Keratinocyte (primary cell): ENCODE measurements at regions not wholly inside any gene's neighbourhood (a gene's known extent, or its start where the extent isn't known, plus 50 kb on each side); places are given as distances from the start of the nearest gene placed in this dataset.

Experiments used
- DNase-seq: peaks from one replicate; pipeline ENCODE4 v3.0.0-alpha.2; 2011; ENCODE audit warnings: low read depth, missing footprints, low spot score
- FAIRE-seq: peaks from 2 replicates; lab custom pipeline; 2011; peaks lifted over from hg19 to GRCh38; lab: Jason Lieb, UNC
- H2AFZ ChIP-seq: 2 replicates; pipeline ENCODE4 v1.6.0; 2012; ENCODE audit warnings: low read length, control low read depth, inconsistent platforms; ENCODE audit not compliant: control insufficient read depth
- H3K27ac ChIP-seq: 2 replicates; pipeline ENCODE4 v1.5.1; 2011; ENCODE audit warnings: low read length; ENCODE audit not compliant: control insufficient read depth, insufficient read depth
- H3K27me3 ChIP-seq: 3 replicates; pipeline ENCODE4 v1.6.0; 2011; ENCODE audit warnings: low read length; ENCODE audit not compliant: control insufficient read depth, insufficient read depth; ENCODE audit errors: extremely low read depth
- H3K36me3 ChIP-seq, 2 experiments: 2 replicates in 1 of 2; 3 replicates in 1 of 2; pipeline ENCODE4 v1.5.1; 2011; ENCODE audit warnings: low read length in 2 of 2, mild to moderate bottlenecking in 1 of 2; ENCODE audit not compliant: control insufficient read depth in 2 of 2, insufficient read depth in 2 of 2; ENCODE audit errors: extremely low read depth in 1 of 2
- H3K4me1 ChIP-seq: 3 replicates; pipeline ENCODE4 v1.5.1; 2011; ENCODE audit warnings: low read length; ENCODE audit not compliant: control insufficient read depth, insufficient read depth; ENCODE audit errors: extremely low read depth
- H3K4me2 ChIP-seq: 3 replicates; pipeline ENCODE4 v1.6.0; 2011; ENCODE audit warnings: low read depth, low read length; ENCODE audit not compliant: control insufficient read depth, insufficient read depth; ENCODE audit errors: extremely low read depth
- H3K4me3 ChIP-seq, 3 experiments: fragments of 200-600 bp in 1 of 3; sonication (generic) in 1 of 3; 2 replicates in 2 of 3; 3 replicates in 1 of 3; pipeline ENCODE4 v1.5.1; 2011 to 2016; ENCODE audit warnings: low read length in 3 of 3, mild to moderate bottlenecking in 3 of 3, control low read depth in 2 of 3, inconsistent platforms in 1 of 3, low read depth in 1 of 3, mixed read lengths in 1 of 3, mixed run types in 1 of 3, moderate library complexity in 1 of 3; ENCODE audit not compliant: control insufficient read depth in 2 of 3, insufficient read depth in 2 of 3; ENCODE audit errors: extremely low read depth in 1 of 3
- H3K79me2 ChIP-seq: 2 replicates; pipeline ENCODE4 v1.6.0; 2012; ENCODE audit warnings: low read length; ENCODE audit not compliant: control insufficient read depth, insufficient read depth
- H3K9ac ChIP-seq: 3 replicates; pipeline ENCODE4 v1.6.0; 2011; ENCODE audit warnings: low read length; ENCODE audit not compliant: control insufficient read depth, insufficient read depth; ENCODE audit errors: extremely low read depth
- H3K9me1 ChIP-seq: 3 replicates; pipeline ENCODE4 v1.6.0; 2011; ENCODE audit warnings: low read length; ENCODE audit not compliant: control insufficient read depth, insufficient read depth; ENCODE audit errors: extremely low read depth
- H3K9me3 ChIP-seq: 2 replicates; pipeline ENCODE4 v1.5.1; 2012; ENCODE audit warnings: low read depth, low read length; ENCODE audit not compliant: control insufficient read depth
- H4K20me1 ChIP-seq: 3 replicates; pipeline ENCODE4 v1.6.0; 2011; ENCODE audit warnings: low read length; ENCODE audit not compliant: control insufficient read depth, insufficient read depth; ENCODE audit errors: extremely low read depth
- EZH2 ChIP-seq: IDR thresholded peaks from one replicate; pipeline ENCODE4 v1.6.1; 2012; ENCODE audit warnings: inconsistent platforms, mild to moderate bottlenecking, low read length, moderate library complexity
- dilution Hi-C: fragments of 300-500 bp; cut with MboI; formaldehyde crosslinking; loops from one replicate; pipeline ENCODE4 v1.7.0; 2020; ENCODE audit warnings: low sequenced_read_pairs; ENCODE audit not compliant: extremely low pct_ligation_motif_present
- TF ChIP-seq, protein P1 (sequence below), 3 experiments: IDR thresholded peaks in 1 of 3; conservative IDR thresholded peaks in 1 of 3; optimal IDR thresholded peaks in 1 of 3; 2 replicates in 2 of 3; 3 replicates in 1 of 3; pipeline versions ENCODE3 to v1.5.1; 2011; ENCODE audit warnings: low read length in 3 of 3, mild to moderate bottlenecking in 3 of 3, moderate library complexity in 2 of 3, control low read depth in 1 of 3, inconsistent platforms in 1 of 3; ENCODE audit not compliant: insufficient read depth in 2 of 3; ENCODE audit errors: extremely low read depth in 1 of 3

- H3K4me1 ChIP-seq, result no peaks in the 10 kb centered on the region
- no peaks in the 10 kb centered on the region for H3K9me1 ChIP-seq
- dilution Hi-C loops, result no loop called here
- H3K27ac ChIP-seq, result no peak overlapping the region
- no peaks in the 10 kb centered on the region for H3K79me2 ChIP-seq
- no peak overlapping the region for H2AFZ ChIP-seq
- DNase-seq (no peak), FAIRE-seq (no peak)
- H3K27me3 ChIP-seq, result no peaks in the 10 kb centered on the region
- H4K20me1 ChIP-seq, result no peaks in the 10 kb centered on the region
- H3K36me3 ChIP-seq, result no peaks in the 10 kb centered on the region
- H3K9me3 ChIP-seq, result no peaks in the 10 kb centered on the region
- TF ChIP-seq EZH2, result no peak
- TF ChIP-seq, protein P1, sequence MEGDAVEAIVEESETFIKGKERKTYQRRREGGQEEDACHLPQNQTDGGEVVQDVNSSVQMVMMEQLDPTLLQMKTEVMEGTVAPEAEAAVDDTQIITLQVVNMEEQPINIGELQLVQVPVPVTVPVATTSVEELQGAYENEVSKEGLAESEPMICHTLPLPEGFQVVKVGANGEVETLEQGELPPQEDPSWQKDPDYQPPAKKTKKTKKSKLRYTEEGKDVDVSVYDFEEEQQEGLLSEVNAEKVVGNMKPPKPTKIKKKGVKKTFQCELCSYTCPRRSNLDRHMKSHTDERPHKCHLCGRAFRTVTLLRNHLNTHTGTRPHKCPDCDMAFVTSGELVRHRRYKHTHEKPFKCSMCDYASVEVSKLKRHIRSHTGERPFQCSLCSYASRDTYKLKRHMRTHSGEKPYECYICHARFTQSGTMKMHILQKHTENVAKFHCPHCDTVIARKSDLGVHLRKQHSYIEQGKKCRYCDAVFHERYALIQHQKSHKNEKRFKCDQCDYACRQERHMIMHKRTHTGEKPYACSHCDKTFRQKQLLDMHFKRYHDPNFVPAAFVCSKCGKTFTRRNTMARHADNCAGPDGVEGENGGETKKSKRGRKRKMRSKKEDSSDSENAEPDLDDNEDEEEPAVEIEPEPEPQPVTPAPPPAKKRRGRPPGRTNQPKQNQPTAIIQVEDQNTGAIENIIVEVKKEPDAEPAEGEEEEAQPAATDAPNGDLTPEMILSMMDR (optimal IDR thresholded peaks at IDR 0.05 in 1 of 3, IDR thresholded peaks at IDR 0.05 in 1 of 3, conservative IDR thresholded peaks at IDR 0.05 in 1 of 3; ENCODE audit: extremely low read depth in 1 of 3, insufficient read depth in 2 of 3, low read length in 3 of 3), result no peak
- no peak overlapping the region for H3K4me3 ChIP-seq
- H3K4me2 ChIP-seq, result no peak overlapping the region
- no peak overlapping the region for H3K9ac ChIP-seq
These were observed 78.8 kb upstream of the UPP2 start for GRCh38 chr2:158022888-158023287.

GRCh38 chr2:158021226-158021625, 80.5 kb upstream of the UPP2 start:
- Histone ChIP-seq H3K4me1 (no peaks in the 10 kb centered on the region), H3K27ac (no peak overlapping the region), H3K9me1 (no peaks in the 10 kb centered on the region), H4K20me1 (no peaks in the 10 kb centered on the region), H3K4me2 (no peak overlapping the region), H3K79me2 (no peaks in the 10 kb centered on the region), H3K4me3 (no peak overlapping the region), H3K27me3 (no peaks in the 10 kb centered on the region), H3K9me3 (no peaks in the 10 kb centered on the region), H3K36me3 (no peaks in the 10 kb centered on the region), H3K9ac (no peak overlapping the region), H2AFZ (no peak overlapping the region)
- no peak for TF ChIP-seq EZH2
- TF ChIP-seq, protein P1 (optimal IDR thresholded peaks at IDR 0.05 in 1 of 3, IDR thresholded peaks at IDR 0.05 in 1 of 3, conservative IDR thresholded peaks at IDR 0.05 in 1 of 3; ENCODE audit: extremely low read depth in 1 of 3, insufficient read depth in 2 of 3, low read length in 3 of 3), result no peak
- dilution Hi-C loops, result no loop called here
- DNase-seq (no peak), FAIRE-seq (no peak)
